ENCODE measurements at regions not wholly inside any gene's neighbourhood (a gene's known extent, or its start where the extent isn't known, plus 50 kb on each side); places are given as distances from the start of the nearest gene placed in this dataset.

- Histone ChIP-seq H3K9me3 (ENCODE audit: insufficient read depth, low read length) (no peaks in the 10 kb centered on the region), H3K4me1 (ENCODE audit: insufficient read depth, insufficient read length) (no peaks in the 10 kb centered on the region), H3K4me3 (ENCODE audit: insufficient read length, low read depth) (no peak overlapping the region), H3K36me3 (ENCODE audit: insufficient read depth, insufficient read length, low read length) (no peaks in the 10 kb centered on the region), H3K27me3 (ENCODE audit: insufficient read depth, insufficient read length) (no peaks in the 10 kb centered on the region), H3K9ac (ENCODE audit: insufficient read length, low read depth) (no peak overlapping the region)
- TF ChIP-seq YY1 (IDR thresholded peaks at IDR 0.05; ENCODE audit: insufficient read depth, insufficient read length): no peak
- TF ChIP-seq SUZ12 (IDR thresholded peaks at IDR 0.05; ENCODE audit: extremely low read depth, insufficient read depth, insufficient read length): no peak
- no peak for DNase-seq (ENCODE audit: low read depth, low spot score)
Observed at GRCh38 chr12:38156497-38157245, 159.9 kb upstream of the ALG10B start.

DNA sequence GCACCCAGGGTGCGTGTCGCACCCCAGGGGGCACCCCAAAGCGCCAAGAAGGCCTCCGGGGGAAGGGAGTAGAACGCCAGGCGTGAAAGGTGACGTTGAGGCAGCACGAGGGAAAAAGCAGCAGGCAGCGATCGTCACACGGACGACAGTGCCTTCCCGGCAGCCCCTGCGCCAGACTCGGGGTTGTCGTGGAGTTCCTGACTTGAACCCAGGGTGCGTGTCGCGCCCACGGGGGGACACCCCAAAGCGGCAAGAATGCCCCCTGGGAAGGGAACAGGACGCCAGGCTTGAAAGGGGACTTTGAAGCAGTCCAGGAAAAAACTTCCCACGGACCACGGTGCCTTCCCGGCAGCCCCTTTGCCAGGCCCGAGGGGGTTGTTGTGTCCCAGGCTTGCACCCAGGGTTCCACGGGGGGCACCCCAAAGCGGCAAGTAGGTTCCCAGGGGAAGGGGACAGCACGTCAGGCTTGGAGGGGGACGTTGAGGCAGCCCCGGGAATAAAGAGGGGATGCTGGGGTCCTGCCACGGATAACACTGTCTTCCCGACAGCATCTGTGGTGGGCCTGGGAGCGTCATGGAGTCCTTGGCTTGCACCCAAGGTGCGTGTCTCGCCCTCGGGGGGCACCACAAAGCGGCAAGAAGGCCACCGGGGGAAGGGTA is 159.2 kb upstream of the ALG10B start:
- H3K27me3 ChIP-seq (ENCODE audit: insufficient read depth, insufficient read length): no peaks in the 10 kb centered on the region
- H3K36me3 ChIP-seq (ENCODE audit: insufficient read depth, insufficient read length, low read length): no peaks in the 10 kb centered on the region
- TF ChIP-seq YY1 (IDR thresholded peaks at IDR 0.05; ENCODE audit: insufficient read depth, insufficient read length): no peak
- no peak for TF ChIP-seq SUZ12 (IDR thresholded peaks at IDR 0.05; ENCODE audit: extremely low read depth, insufficient read depth, insufficient read length)
- TF ChIP-seq ZNF274 (IDR thresholded peaks at IDR 0.05; ENCODE audit: low read depth, low read length): no peak
- no peaks in the 10 kb centered on the region for H3K4me1 ChIP-seq (ENCODE audit: insufficient read depth, insufficient read length)
- H3K4me3 ChIP-seq (ENCODE audit: insufficient read length, low read depth): no peak overlapping the region
- H3K9me3 ChIP-seq (ENCODE audit: insufficient read depth, low read length): no peaks in the 10 kb centered on the region
- DNase-seq (ENCODE audit: low read depth, low spot score): no peak
- no peak overlapping the region for H3K9ac ChIP-seq (ENCODE audit: insufficient read length, low read depth)

- no peaks in the 10 kb centered on the region for H3K27me3 ChIP-seq (ENCODE audit: insufficient read depth, insufficient read length)
- no peaks in the 10 kb centered on the region for H3K36me3 ChIP-seq (ENCODE audit: insufficient read depth, insufficient read length, low read length)
- no peak for DNase-seq (ENCODE audit: low read depth, low spot score)
- TF ChIP-seq SUZ12 (IDR thresholded peaks at IDR 0.05; ENCODE audit: extremely low read depth, insufficient read depth, insufficient read length): no peak
- no peak for TF ChIP-seq YY1 (IDR thresholded peaks at IDR 0.05; ENCODE audit: insufficient read depth, insufficient read length)
- H3K9me3 ChIP-seq (ENCODE audit: insufficient read depth, low read length): no peaks in the 10 kb centered on the region
- H3K4me1 ChIP-seq (ENCODE audit: insufficient read depth, insufficient read length): no peaks in the 10 kb centered on the region
- H3K4me3 ChIP-seq (ENCODE audit: insufficient read length, low read depth): no peak overlapping the region
- H3K9ac ChIP-seq (ENCODE audit: insufficient read length, low read depth): no peak overlapping the region
Observed at GRCh38 chr12:38157933-38158401, 158.6 kb upstream of the ALG10B start.

- H3K4me1 ChIP-seq (ENCODE audit: insufficient read depth, insufficient read length): no peaks in the 10 kb centered on the region
- H3K27me3 ChIP-seq (ENCODE audit: insufficient read depth, insufficient read length): no peaks in the 10 kb centered on the region
- no peak for DNase-seq (ENCODE audit: low read depth, low spot score)
- H3K36me3 ChIP-seq (ENCODE audit: insufficient read depth, insufficient read length, low read length): no peaks in the 10 kb centered on the region
- no peaks in the 10 kb centered on the region for H3K9me3 ChIP-seq (ENCODE audit: insufficient read depth, low read length)
- H3K4me3 ChIP-seq (ENCODE audit: insufficient read length, low read depth): no peak overlapping the region
- no peak for TF ChIP-seq YY1 (IDR thresholded peaks at IDR 0.05; ENCODE audit: insufficient read depth, insufficient read length)
- TF ChIP-seq SUZ12 (IDR thresholded peaks at IDR 0.05; ENCODE audit: extremely low read depth, insufficient read depth, insufficient read length): no peak
- no peak for TF ChIP-seq ZNF274 (IDR thresholded peaks at IDR 0.05; ENCODE audit: low read depth, low read length)
- H3K9ac ChIP-seq (ENCODE audit: insufficient read length, low read depth): no peak overlapping the region
Observed at GRCh38 chr12:38158428-38159091, 158.0 kb upstream of the ALG10B start.

DNA sequence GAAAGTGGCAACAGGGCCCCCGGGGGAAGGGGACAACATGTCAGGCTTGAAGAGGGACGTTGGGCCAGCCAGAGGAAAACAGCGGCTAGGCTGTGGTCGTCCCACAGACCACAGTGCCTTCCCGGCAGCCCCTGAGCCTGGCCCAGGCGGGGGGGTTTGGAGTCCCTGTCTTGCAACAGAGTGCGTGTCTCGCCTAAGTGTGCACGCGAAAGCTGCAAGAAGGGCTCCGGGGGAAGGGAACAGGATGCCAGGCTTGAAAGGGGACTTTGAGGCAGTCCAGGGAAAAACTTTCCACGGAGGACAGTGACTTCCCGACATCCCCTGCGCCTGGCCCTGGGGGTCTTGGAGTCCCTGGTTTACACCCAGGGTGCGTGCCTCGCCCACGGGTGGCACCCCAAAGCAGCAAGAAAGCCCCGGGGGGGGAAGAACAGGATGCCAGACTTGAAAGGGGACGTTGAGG is 157.5 kb upstream of the ALG10B start:
- no peak for DNase-seq (ENCODE audit: low read depth, low spot score)
- H3K4me3 ChIP-seq (ENCODE audit: insufficient read length, low read depth): no peak overlapping the region
- no peaks in the 10 kb centered on the region for H3K27me3 ChIP-seq (ENCODE audit: insufficient read depth, insufficient read length)
- TF ChIP-seq YY1 (IDR thresholded peaks at IDR 0.05; ENCODE audit: insufficient read depth, insufficient read length): no peak
- no peak for TF ChIP-seq SUZ12 (IDR thresholded peaks at IDR 0.05; ENCODE audit: extremely low read depth, insufficient read depth, insufficient read length)
- no peak for TF ChIP-seq ZNF274 (IDR thresholded peaks at IDR 0.05; ENCODE audit: low read depth, low read length)
- no peaks in the 10 kb centered on the region for H3K9me3 ChIP-seq (ENCODE audit: insufficient read depth, low read length)
- no peak overlapping the region for H3K9ac ChIP-seq (ENCODE audit: insufficient read length, low read depth)
- H3K36me3 ChIP-seq (ENCODE audit: insufficient read depth, insufficient read length, low read length): no peaks in the 10 kb centered on the region
- no peaks in the 10 kb centered on the region for H3K4me1 ChIP-seq (ENCODE audit: insufficient read depth, insufficient read length)

DNA sequence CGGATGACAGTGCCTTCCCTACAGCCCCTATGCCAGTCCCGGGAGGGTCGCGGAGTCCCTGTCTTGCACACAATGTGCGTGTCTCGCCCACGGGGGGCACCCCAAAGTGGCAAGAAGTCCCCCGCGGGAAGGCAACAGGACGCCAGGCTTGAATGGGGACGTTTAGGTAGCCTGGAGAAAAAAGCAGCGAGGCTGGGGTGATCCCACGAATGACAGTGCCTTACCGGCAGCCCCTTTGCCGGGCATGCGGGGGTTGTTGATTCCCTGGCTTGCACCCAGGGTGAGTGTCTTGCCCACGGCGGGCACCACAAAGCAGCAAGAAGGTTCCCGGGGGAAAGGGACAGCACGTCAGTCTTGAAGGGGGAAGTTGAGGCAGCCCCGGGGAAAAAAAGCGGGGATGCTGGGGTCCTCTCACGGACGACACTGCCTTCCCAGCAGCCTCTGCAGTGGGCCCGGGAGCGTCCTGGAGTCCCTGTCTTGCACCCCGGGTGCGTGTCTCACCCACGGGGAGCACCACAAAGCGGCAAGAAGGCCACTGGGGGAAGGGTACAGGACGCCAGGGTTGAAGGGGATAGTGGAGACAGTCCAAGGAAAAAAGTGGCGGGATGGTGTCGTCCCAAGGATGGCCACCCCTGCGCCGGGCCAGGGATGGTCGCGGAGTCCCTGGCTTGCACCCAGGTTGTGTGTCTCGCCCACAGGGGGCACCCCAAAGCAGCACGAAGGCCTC is 156.8 kb upstream of the ALG10B start:
- Histone ChIP-seq H3K9me3 (ENCODE audit: insufficient read depth, low read length) (no peaks in the 10 kb centered on the region), H3K4me1 (ENCODE audit: insufficient read depth, insufficient read length) (no peaks in the 10 kb centered on the region), H3K27me3 (ENCODE audit: insufficient read depth, insufficient read length) (no peaks in the 10 kb centered on the region), H3K9ac (ENCODE audit: insufficient read length, low read depth) (no peak overlapping the region), H3K36me3 (ENCODE audit: insufficient read depth, insufficient read length, low read length) (no peaks in the 10 kb centered on the region), H3K4me3 (ENCODE audit: insufficient read length, low read depth) (no peak overlapping the region)
- no peak for DNase-seq (ENCODE audit: low read depth, low spot score)
- TF ChIP-seq SUZ12 (IDR thresholded peaks at IDR 0.05; ENCODE audit: extremely low read depth, insufficient read depth, insufficient read length): no peak
- TF ChIP-seq ZNF274 (IDR thresholded peaks at IDR 0.05; ENCODE audit: low read depth, low read length): no peak
- TF ChIP-seq YY1 (IDR thresholded peaks at IDR 0.05; ENCODE audit: insufficient read depth, insufficient read length): no peak

Measured in NT2/D1 (cell line).